ENCODE measurements at regions not wholly inside any gene's neighbourhood (a gene's known extent, or its start where the extent isn't known, plus 50 kb on each side); places are given as distances from the start of the nearest gene placed in this dataset.

- Histone ChIP-seq H3F3A (ENCODE audit: insufficient read depth, low read length) (no peaks in the 10 kb centered on the region), H3K27me3 (ENCODE audit: insufficient read depth, low read length) (no peaks in the 10 kb centered on the region), H3K4me1 (ENCODE audit: insufficient read depth, low read length, severe bottlenecking) (no peaks in the 10 kb centered on the region), H3K36me3 (ENCODE audit: insufficient read depth, low read length) (no peaks in the 10 kb centered on the region), H3K4me2 (ENCODE audit: low read length) (no peak overlapping the region), H3K79me2 (ENCODE audit: insufficient read depth, low read length) (no peaks in the 10 kb centered on the region), H3K4me3 (ENCODE audit: low read depth, low read length, poor library complexity, severe bottlenecking) (no peak overlapping the region), H2AFZ (ENCODE audit: low read length) (no peak overlapping the region), H3K9me3 (ENCODE audit: low read length) (no peaks in the 10 kb centered on the region), H4K20me1 (ENCODE audit: insufficient read depth, low read length) (no peaks in the 10 kb centered on the region), H3K9me2 (ENCODE audit: low read depth, low read length) (no peaks in the 10 kb centered on the region), H3K27ac (ENCODE audit: low read depth, low read length, poor library complexity, severe bottlenecking) (no peak overlapping the region), H3K9ac (ENCODE audit: low read length) (no peak overlapping the region)
- TF ChIP-seq CTCF (IDR thresholded peaks at IDR 0.05; ENCODE audit: low read length) (no peak), EZH2 (IDR thresholded peaks at IDR 0.05; ENCODE audit: borderline replicate concordance, low read length) (no peak)
These were observed 68.5 kb upstream of the RAI14 start for GRCh38 chr5:34587355-34588241.

GRCh38 chr5:34589832-34590231 lies 66.3 kb upstream of the RAI14 start:
- Histone ChIP-seq H3K9me2 (ENCODE audit: low read depth, low read length) (no peaks in the 10 kb centered on the region), H2AFZ (ENCODE audit: low read length) (no peak overlapping the region), H3K9me3 (ENCODE audit: low read length) (no peaks in the 10 kb centered on the region), H3K4me2 (ENCODE audit: low read length) (no peak overlapping the region), H3K27ac (ENCODE audit: low read depth, low read length, poor library complexity, severe bottlenecking) (no peak overlapping the region), H3F3A (ENCODE audit: insufficient read depth, low read length) (no peaks in the 10 kb centered on the region), H3K4me1 (ENCODE audit: insufficient read depth, low read length, severe bottlenecking) (no peaks in the 10 kb centered on the region), H3K36me3 (ENCODE audit: insufficient read depth, low read length) (no peaks in the 10 kb centered on the region), H3K79me2 (ENCODE audit: insufficient read depth, low read length) (no peaks in the 10 kb centered on the region), H3K27me3 (ENCODE audit: insufficient read depth, low read length) (no peaks in the 10 kb centered on the region), H3K9ac (ENCODE audit: low read length) (no peak overlapping the region), H4K20me1 (ENCODE audit: insufficient read depth, low read length) (no peaks in the 10 kb centered on the region), H3K4me3 (ENCODE audit: low read depth, low read length, poor library complexity, severe bottlenecking) (no peak overlapping the region)
- TF ChIP-seq EZH2 (IDR thresholded peaks at IDR 0.05; ENCODE audit: borderline replicate concordance, low read length): no peak
- no peak for TF ChIP-seq CTCF (IDR thresholded peaks at IDR 0.05; ENCODE audit: low read length)

GRCh38 chr5:34591723-34592122 lies 64.4 kb upstream of the RAI14 start:
- Histone ChIP-seq H3K9ac (ENCODE audit: low read length) (no peak overlapping the region), H3F3A (ENCODE audit: insufficient read depth, low read length) (no peaks in the 10 kb centered on the region), H3K4me2 (ENCODE audit: low read length) (no peak overlapping the region), H3K4me1 (ENCODE audit: insufficient read depth, low read length, severe bottlenecking) (no peaks in the 10 kb centered on the region), H3K36me3 (ENCODE audit: insufficient read depth, low read length) (no peaks in the 10 kb centered on the region), H3K27ac (ENCODE audit: low read depth, low read length, poor library complexity, severe bottlenecking) (no peak overlapping the region), H3K4me3 (ENCODE audit: low read depth, low read length, poor library complexity, severe bottlenecking) (no peak overlapping the region), H3K79me2 (ENCODE audit: insufficient read depth, low read length) (no peaks in the 10 kb centered on the region), H4K20me1 (ENCODE audit: insufficient read depth, low read length) (no peaks in the 10 kb centered on the region), H3K27me3 (ENCODE audit: insufficient read depth, low read length) (no peaks in the 10 kb centered on the region), H3K9me3 (ENCODE audit: low read length) (no peaks in the 10 kb centered on the region), H3K9me2 (ENCODE audit: low read depth, low read length) (no peaks in the 10 kb centered on the region), H2AFZ (ENCODE audit: low read length) (no peak overlapping the region)
- TF ChIP-seq CTCF (IDR thresholded peaks at IDR 0.05; ENCODE audit: low read length): no peak
- TF ChIP-seq EZH2 (IDR thresholded peaks at IDR 0.05; ENCODE audit: borderline replicate concordance, low read length): no peak

Data from OCI-LY1 (cell line).